ENCODE measurements at regions not wholly inside any gene's neighbourhood (a gene's known extent, or its start where the extent isn't known, plus 50 kb on each side); places are given as distances from the start of the nearest gene placed in this dataset.
"Not testable (repeated sequence)": the region's sequence is repeated elsewhere in the genome, so short reads cannot be mapped to it uniquely, and the experiment has no call there.

DNA sequence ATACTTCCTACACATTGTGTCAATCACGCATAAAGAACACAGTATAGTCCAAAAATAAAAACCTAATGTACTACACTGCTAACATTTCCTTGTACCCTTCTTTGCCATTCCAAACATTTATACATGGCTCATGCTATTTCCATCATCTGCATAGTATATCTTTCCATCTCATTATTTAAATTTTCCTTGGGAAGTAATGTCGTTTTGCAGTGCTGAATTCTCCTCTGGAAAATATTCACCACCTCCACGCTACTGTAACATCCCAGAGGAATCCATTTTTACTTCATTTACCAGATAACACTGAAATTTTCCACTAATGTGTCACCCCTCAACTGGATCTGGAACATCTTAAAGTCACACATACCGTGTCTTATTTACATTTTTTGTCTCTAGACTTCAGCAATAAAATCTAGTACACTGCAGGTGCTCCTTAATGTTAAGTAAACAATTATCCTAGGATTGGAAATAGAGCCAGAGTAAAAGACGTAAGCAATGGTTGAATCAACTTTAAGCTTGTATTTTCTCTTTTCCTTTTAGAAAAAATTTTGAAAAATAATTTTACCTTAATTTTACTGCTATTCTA, 881.0 kb downstream of the AMY1C start:
- H3K4me3 ChIP-seq (ENCODE audit: low read depth, poor library complexity, severe bottlenecking) = no peak overlapping the region
- TF ChIP-seq, protein P1, sequence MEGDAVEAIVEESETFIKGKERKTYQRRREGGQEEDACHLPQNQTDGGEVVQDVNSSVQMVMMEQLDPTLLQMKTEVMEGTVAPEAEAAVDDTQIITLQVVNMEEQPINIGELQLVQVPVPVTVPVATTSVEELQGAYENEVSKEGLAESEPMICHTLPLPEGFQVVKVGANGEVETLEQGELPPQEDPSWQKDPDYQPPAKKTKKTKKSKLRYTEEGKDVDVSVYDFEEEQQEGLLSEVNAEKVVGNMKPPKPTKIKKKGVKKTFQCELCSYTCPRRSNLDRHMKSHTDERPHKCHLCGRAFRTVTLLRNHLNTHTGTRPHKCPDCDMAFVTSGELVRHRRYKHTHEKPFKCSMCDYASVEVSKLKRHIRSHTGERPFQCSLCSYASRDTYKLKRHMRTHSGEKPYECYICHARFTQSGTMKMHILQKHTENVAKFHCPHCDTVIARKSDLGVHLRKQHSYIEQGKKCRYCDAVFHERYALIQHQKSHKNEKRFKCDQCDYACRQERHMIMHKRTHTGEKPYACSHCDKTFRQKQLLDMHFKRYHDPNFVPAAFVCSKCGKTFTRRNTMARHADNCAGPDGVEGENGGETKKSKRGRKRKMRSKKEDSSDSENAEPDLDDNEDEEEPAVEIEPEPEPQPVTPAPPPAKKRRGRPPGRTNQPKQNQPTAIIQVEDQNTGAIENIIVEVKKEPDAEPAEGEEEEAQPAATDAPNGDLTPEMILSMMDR (IDR thresholded peaks at IDR 0.05) = no peak
- no peak for TF ChIP-seq POLR2A (IDR thresholded peaks at IDR 0.05)
- no peak for DNase-seq (ENCODE audit: low spot score in 2 of 2)
- 64 to 68% methylated on average over 5 of the region's 5 CpGs for WGBS, 2 donors
- intact Hi-C loops (cut with DNase I; ENCODE audit: low total_unique reads) = no loop called here

DNA sequence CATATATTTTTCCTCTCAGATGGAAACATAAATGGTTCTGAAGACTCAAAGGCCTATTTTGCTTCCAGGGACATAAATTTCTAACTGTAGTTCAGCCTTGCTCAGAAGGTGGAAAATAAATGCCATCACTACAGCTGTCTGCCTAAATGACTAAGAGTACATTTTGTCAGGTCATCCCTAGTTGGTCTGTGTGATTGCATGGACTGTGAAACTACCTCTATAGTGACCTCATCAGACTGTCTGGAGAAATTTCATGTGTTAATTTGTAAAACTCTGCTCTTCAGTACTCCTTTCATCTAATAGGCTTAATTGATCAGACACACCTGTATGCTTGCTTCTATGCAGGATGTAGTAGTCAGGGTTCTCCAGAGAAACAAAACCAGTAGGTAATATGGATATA, 886.9 kb downstream of the AMY1C start:
- no peak for TF ChIP-seq POLR2A (IDR thresholded peaks at IDR 0.05)
- TF ChIP-seq, protein P1 (IDR thresholded peaks at IDR 0.05) = no peak
- H3K4me3 ChIP-seq (ENCODE audit: low read depth, poor library complexity, severe bottlenecking) = no peak overlapping the region
- intact Hi-C loops (cut with DNase I; ENCODE audit: low total_unique reads) = no loop called here
- no peak for DNase-seq (ENCODE audit: low spot score in 2 of 2)

DNA sequence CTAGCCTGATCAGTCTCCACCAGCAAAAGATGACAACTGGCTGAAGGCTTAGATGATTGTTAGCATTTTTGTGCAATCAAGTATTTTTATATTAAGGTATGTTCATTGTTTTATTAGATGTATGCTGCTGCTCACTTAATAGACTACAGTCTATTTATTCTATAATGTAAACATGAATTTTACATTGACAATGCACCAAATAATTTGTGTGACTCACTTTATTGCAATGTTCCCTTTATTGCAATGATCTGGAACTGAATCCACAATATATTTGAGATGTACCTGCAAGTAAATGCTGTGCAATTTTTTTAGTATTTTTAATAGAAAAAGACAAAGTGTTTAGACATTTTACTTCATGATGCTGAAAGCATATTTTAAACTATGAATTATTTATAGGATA, 896.5 kb downstream of the AMY1C start:
- no peak for TF ChIP-seq POLR2A (IDR thresholded peaks at IDR 0.05)
- TF ChIP-seq, protein P1 (IDR thresholded peaks at IDR 0.05) = no peak
- intact Hi-C loops (cut with DNase I; ENCODE audit: low total_unique reads) = no loop called here
- H3K4me3 ChIP-seq (ENCODE audit: low read depth, poor library complexity, severe bottlenecking) = no peak overlapping the region
- DNase-seq (ENCODE audit: low spot score in 2 of 2) = no peak

DNA sequence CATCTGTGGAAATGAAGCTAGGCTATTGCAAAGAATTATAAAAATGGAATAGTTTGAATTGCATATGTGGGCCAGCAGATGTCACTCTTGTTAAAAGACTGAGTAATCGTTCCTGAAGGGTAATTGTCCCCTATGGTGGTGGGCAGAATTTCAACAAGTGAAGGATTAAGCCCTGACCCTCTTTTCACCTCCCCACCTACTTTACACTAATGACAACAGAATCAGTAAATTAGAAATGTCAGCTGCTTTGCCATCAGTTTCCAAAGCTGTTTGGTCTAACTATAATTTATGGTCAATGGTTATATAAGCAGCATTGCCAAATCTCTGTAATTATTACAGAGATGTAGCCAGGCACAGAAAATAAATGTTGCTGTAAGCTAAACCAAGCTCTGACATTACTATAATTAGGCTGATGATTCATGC, 898.6 kb downstream of the AMY1C start:
- no peak for DNase-seq (ENCODE audit: low spot score in 2 of 2)
- intact Hi-C loops (cut with DNase I; ENCODE audit: low total_unique reads) = no loop called here
- TF ChIP-seq, protein P1 (IDR thresholded peaks at IDR 0.05) = no peak
- no peak for TF ChIP-seq POLR2A (IDR thresholded peaks at IDR 0.05)
- no peak overlapping the region for H3K4me3 ChIP-seq (ENCODE audit: low read depth, poor library complexity, severe bottlenecking)
- WGBS, 2 donors = 0% methylated on average over 1 of the region's 1 CpG

DNA sequence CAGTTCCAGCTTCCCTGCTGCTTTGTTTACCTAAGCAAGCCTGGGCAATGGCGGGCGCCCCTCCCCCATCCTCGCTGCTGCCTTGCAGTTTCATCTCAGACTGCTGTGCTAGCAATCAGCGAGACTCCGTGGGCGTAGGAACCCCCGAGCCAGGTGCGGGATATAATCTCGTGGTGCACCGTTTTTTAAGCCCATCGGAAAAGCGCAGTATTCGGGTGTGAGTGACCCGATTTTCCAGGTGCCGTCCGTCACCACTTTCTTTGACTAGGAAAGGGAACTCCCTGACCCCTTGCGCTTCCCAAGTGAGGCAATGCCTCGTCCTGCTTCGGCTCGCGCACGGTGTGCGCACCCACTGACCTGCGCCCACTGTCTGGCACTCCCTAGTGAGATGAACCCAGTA, 914.7 kb downstream of the AMY1C start:
- intact Hi-C loops (cut with DNase I; ENCODE audit: low total_unique reads); H3K4me3 ChIP-seq (ENCODE audit: low read depth, poor library complexity, severe bottlenecking); DNase-seq (ENCODE audit: low spot score in 2 of 2): not testable (repeated sequence)
- WGBS, 2 donors = 90 to 96% methylated on average over 21 to 24 of the region's 24 CpGs

DNA sequence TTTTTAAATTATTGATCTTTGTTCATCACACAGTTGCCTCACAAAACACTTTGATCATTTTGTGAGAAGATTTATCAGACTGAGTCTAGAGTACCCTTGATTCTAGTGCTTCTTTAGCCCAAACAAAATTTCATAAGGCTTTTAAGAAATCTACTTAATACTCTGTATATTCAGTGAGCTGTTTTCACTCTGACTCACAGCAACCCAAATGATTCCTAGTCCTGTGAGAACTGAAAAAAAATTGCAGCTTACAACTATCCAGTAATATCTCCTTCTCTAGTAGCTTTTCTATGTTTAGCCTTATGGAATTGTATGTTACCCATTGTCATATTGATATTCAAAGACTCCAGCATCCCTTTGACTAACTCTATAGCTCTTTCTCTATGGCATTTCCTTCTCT, 915.6 kb downstream of the AMY1C start:
- no peak for DNase-seq (ENCODE audit: low spot score in 2 of 2)
- intact Hi-C loops (cut with DNase I; ENCODE audit: low total_unique reads) = no loop called here
- no peak overlapping the region for H3K4me3 ChIP-seq (ENCODE audit: low read depth, poor library complexity, severe bottlenecking)
- TF ChIP-seq, protein P1 (IDR thresholded peaks at IDR 0.05) = no peak
- TF ChIP-seq POLR2A (IDR thresholded peaks at IDR 0.05) = no peak
